ENCODE measurements at regions not wholly inside any gene's neighbourhood (a gene's known extent, or its start where the extent isn't known, plus 50 kb on each side); places are given as distances from the start of the nearest gene placed in this dataset.

DNA sequence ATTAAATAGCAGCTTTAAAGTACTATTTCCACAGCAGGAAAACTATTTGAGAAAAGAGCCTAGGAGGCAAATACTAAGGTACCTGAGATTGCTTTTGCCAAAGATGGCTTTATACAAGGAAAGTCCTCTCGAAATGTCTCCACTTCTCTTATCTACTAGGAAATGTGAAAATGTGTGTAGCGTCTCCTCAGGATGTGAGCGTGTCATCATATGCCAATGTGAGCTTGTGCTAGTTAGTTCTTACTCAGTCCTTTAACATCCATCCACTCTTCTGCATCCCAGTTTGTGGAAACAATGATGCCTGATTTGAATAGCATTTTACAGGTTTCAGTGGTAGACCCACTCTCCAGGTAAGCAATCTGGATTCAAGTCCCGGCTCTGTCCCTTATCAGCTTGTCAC lies 421.0 kb downstream of the DYNC2H1 start:
- DNase-seq: no peak
- ATAC-seq: no peak
- intact Hi-C loops (cut with DNase I, micrococcal nuclease): no loop called here

- ATAC-seq: no peak
- intact Hi-C loops (cut with DNase I, micrococcal nuclease): no loop called here
- DNase-seq: no peak
Measured at GRCh38 chr11:103532133-103532788, 423.0 kb downstream of the DYNC2H1 start.

DNA sequence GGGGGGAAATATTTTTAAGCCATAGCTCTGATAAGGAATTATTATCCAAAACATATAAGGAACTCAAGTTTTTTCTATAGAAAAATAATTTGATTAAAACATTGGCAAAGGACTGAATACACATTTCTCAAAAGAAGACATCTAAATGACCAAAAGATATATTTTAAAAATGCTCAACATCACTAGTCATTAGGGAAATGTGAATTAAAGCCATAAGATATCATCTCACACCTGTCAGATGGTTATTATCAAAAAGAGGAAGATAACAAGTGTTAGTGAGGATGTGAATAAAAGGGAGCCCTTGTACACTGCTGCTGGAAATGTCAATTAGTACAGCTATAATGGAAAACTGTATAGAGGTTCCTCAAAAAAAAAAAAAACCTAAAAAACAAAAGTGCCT lies 425.0 kb downstream of the DYNC2H1 start:
- DNase-seq (no peak), ATAC-seq (no peak)
- intact Hi-C loops (cut with DNase I, micrococcal nuclease): no loop called here

GRCh38 chr11:103534959-103535358 lies 425.7 kb downstream of the DYNC2H1 start:
- intact Hi-C loops (cut with DNase I, micrococcal nuclease): no loop called here
- ATAC-seq (no peak), DNase-seq (no peak)

DNA sequence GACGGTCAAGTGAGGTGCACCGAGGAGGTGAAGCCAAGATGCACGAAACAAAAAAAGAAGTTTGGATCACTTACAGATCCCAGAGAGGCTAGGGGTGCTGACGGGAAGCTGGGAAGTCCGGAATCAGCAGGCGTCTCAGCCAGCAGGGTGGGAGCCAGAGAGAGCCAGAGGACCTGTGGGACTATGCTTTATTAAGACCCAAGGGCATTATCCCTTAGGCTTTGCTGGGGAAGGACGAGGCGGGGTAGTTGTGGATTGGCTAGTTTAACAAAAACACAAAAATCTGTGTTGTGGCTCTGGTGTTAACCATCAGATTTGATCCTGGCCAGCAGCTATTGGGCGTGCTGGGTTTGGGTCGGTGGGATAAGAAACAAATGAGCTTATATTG lies 427.1 kb downstream of the DYNC2H1 start:
- intact Hi-C loops (cut with DNase I, micrococcal nuclease): no loop called here
- DNase-seq: no peak

GRCh38 chr11:103537904-103538502 lies 428.8 kb downstream of the DYNC2H1 start:
- DNase-seq (no peak), ATAC-seq (no peak)
- intact Hi-C loops (cut with DNase I, micrococcal nuclease): no loop called here

More for the DNA sequence above, 427.1 kb downstream of the DYNC2H1 start:
- no peak for ATAC-seq

- intact Hi-C loops (cut with DNase I, micrococcal nuclease): no loop called here
- DNase-seq: no peak
- ATAC-seq: no peak
Measured at GRCh38 chr11:103539166-103539565, 429.9 kb downstream of the DYNC2H1 start.

- ATAC-seq: no peak
- no peak for DNase-seq
- intact Hi-C loops (cut with DNase I, micrococcal nuclease): no loop called here
Measured at GRCh38 chr11:103541186-103541795, 432.1 kb downstream of the DYNC2H1 start.

DNA sequence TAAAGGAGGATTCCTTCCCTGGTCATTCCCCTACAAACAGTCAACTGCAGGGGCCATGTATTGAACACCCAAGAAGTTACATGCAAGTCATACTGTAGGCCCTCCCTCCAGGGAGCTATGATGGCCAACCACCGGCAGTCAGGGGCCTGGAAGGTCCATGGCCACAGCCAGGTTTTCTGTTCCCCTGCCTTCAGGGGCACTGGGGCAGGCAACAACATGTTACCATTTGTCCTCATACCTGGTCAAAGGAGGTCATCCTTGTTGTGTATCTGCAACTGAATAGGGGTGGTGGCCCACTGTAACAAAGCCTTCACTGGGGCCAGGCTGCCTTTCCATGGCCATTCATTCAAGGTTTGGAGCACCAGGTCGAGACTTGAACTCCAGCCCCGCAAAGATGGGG lies 433.6 kb downstream of the DYNC2H1 start:
- DNase-seq: no peak
- no peak for ATAC-seq
- intact Hi-C loops (cut with DNase I, micrococcal nuclease): no loop called here

DNA sequence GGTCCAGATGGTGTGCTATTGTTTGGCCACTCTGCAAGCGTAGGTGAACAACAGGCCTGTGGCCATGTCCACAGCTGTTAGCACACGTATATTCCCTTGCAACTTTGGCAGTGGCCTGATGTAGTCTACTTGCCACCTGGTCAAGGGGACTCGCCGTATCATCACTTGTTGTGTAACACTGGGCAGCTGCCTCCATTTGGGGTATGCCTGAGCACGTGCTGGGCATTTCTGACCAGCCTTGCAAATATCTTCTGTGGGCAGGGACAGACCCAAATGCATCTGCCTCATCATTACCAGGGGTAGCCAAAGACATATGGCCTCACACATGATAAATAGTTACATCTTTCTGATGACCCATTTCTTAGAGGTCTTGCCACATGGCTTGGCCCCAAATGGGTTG lies 434.2 kb downstream of the DYNC2H1 start:
- no peak for ATAC-seq
- no peak for DNase-seq
- intact Hi-C loops (cut with DNase I, micrococcal nuclease): no loop called here

GRCh38 chr11:103544874-103545273 lies 435.6 kb downstream of the DYNC2H1 start:
- ATAC-seq: no peak
- DNase-seq: no peak
- intact Hi-C loops (cut with DNase I, micrococcal nuclease): no loop called here

DNA sequence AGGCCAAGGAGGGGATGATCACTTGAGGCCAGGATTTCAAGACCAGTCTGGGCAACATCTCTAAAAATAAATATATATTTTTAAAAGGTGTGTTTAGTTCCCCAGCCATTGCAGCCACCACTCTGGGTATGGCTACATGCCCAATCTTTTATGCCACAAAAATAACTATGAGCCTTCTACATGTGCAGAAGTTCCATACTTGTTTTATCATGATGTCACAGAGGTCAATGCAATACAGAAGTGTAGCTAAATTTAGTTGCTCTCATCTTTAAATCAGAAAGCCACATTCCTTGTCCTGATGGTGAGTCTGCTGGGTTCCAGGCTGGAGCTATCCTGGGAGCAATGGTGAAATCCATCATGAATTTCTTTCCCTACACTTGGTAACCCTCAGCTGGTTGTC lies 436.3 kb downstream of the DYNC2H1 start:
- intact Hi-C loops (cut with DNase I, micrococcal nuclease): no loop called here
- DNase-seq (no peak), ATAC-seq (no peak)

DNA sequence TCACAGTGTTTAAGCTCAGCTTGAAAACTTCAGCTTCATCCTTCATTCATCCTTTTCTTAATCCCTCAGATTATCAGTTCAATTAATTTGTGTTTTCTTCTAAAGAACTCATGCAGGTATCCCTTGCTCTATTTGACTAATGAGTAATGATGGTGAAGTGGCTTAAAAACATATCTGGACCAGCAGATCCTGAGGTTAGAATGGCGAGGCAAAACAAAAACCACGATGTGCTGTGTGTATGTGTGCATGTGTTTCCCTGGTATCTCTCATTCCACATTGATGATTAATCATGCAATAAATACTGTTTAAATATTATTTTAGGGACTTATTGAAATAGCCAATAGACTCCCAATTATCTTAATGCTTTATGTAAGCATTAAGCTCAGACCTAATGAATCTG lies 437.0 kb downstream of the DYNC2H1 start:
- no peak for ATAC-seq
- DNase-seq: no peak
- intact Hi-C loops (cut with DNase I, micrococcal nuclease): no loop called here

- intact Hi-C loops (cut with DNase I, micrococcal nuclease): no loop called here
- DNase-seq: no peak
- no peak for ATAC-seq
Measured at GRCh38 chr11:103547024-103547423, 437.8 kb downstream of the DYNC2H1 start.

DNA sequence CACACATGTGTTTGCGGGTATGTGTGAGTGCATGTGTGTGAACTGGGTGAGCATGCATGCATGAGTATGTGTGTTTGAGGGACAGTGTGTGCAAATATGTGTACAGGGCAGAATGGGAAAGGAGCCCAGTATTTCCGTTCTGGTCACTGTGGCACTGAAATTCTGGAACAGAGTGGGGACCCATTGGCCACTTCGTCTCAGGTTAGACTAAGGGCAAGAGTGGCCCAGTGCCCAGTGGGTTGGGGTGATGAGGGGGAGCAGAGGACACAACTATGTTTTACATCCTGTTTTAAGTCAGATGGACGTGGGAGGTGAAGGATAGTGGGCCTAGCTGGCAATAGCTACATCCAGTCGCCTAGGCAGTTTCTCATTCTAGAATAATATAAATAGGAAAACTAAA lies 438.5 kb downstream of the DYNC2H1 start:
- intact Hi-C loops (cut with DNase I, micrococcal nuclease): no loop called here
- no peak for DNase-seq

GRCh38 chr11:103548838-103549237 lies 439.6 kb downstream of the DYNC2H1 start:
- no peak for ATAC-seq
- no peak for DNase-seq
- intact Hi-C loops (cut with DNase I, micrococcal nuclease): no loop called here

More for the DNA sequence above, 438.5 kb downstream of the DYNC2H1 start:
- no peak for ATAC-seq

- intact Hi-C loops (cut with DNase I, micrococcal nuclease): no loop called here
- no peak for ATAC-seq
- no peak for DNase-seq
Measured at GRCh38 chr11:103550811-103551210, 441.6 kb downstream of the DYNC2H1 start.

DNA sequence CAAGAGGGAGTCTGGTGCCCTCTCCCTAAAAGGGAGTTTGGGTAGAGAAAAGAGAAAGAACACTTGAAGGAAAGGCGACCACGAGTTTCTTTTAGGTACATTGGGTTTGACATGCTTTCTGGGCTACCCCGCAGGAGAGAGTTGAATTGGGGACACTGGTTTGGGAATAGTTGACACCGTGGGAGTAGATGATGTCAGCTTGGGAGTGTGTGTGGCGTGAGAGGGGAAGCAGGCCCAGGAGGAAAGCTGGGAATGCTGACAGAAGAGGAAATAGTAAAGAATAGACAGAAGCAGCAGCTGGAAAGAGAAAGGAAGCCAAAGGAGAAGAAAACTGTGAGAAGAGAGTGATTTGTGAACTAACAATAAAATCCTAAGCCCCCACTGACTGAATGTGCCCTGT lies 442.9 kb downstream of the DYNC2H1 start:
- ATAC-seq: no peak
- intact Hi-C loops (cut with DNase I, micrococcal nuclease): no loop called here
- DNase-seq: no peak

- ATAC-seq (no peak), DNase-seq (no peak)
- intact Hi-C loops (cut with DNase I, micrococcal nuclease): no loop called here
Measured at GRCh38 chr11:103556171-103556570, 446.9 kb downstream of the DYNC2H1 start.

- ATAC-seq (no peak), DNase-seq (no peak)
- intact Hi-C loops (cut with DNase I, micrococcal nuclease): no loop called here
Measured at GRCh38 chr11:103566116-103566515, 456.9 kb downstream of the DYNC2H1 start.

DNA sequence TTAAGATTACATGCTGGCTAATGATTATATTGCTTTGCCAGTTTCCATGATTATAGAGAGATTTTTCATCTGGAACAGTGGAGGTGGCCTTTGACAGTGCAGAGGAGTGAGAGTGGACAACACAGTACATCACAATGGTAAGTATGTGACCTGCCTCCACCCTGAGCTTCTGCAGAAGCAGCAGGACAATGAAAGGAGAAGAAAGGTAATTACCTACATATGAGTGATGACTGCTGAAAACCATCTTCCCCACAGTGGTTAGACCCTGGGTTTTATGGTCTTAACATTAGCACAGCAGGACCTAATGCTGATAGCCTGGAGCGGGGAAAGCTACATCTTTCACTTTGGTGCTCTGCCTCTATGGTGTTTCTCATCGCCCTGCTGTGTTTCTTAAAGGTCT lies 454.7 kb upstream of the DDI1 start:
- ATAC-seq (no peak), DNase-seq (no peak)
- intact Hi-C loops (cut with DNase I, micrococcal nuclease): no loop called here
